ENCODE measurements at regions not wholly inside any gene's neighbourhood (a gene's known extent, or its start where the extent isn't known, plus 50 kb on each side); places are given as distances from the start of the nearest gene placed in this dataset.

GRCh38 chr6:14274546-14275492, 157.2 kb downstream of the CD83 start:
- ATAC-seq (ENCODE audit: low FRiP score) (no peak), DNase-seq (ENCODE audit: low spot score) (no peak)
- no peak for TF ChIP-seq CTCF (IDR thresholded peaks at IDR 0.05)

GRCh38 chr6:14275493-14275851, 157.9 kb downstream of the CD83 start:
- no peak for TF ChIP-seq CTCF (IDR thresholded peaks at IDR 0.05)
- ATAC-seq (ENCODE audit: low FRiP score) (no peak), DNase-seq (ENCODE audit: low spot score) (no peak)

GRCh38 chr6:14276071-14276470, 158.5 kb downstream of the CD83 start:
- no peak for TF ChIP-seq CTCF (IDR thresholded peaks at IDR 0.05)
- DNase-seq (ENCODE audit: low spot score) (no peak), ATAC-seq (ENCODE audit: low FRiP score) (no peak)

- ATAC-seq (ENCODE audit: low FRiP score) = no peak
- no peak for TF ChIP-seq CTCF (IDR thresholded peaks at IDR 0.05)
- no peak for DNase-seq (ENCODE audit: low spot score)
Observed at GRCh38 chr6:14276667-14277404, 159.3 kb downstream of the CD83 start.

DNA sequence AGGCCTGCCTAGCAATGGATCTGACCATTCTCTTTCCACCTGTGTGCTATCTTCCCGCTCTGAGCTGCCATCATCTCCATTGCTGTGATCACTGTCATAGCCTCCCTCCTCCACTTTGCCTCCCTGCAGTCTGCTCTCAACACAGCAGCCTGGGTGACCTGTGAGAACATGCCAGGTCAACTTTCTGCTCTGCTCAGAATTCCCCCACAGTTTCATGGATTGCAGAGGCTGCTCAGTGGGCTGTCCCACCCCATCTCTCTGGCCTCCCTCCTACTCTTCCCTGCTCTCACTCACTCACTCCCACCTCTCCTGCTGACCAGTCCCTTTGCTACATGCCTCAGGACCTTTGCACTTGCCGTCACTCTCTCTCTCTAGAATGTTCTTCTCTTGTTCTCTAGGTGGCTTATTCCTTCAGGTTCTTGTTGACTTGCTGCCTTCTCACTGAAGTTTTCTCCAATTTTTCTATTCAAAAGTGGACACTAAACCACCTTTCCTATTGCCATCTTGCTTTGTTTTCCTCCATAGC, 159.9 kb downstream of the CD83 start:
- ATAC-seq (ENCODE audit: low FRiP score) (no peak), DNase-seq (ENCODE audit: low spot score) (no peak)
- TF ChIP-seq CTCF (IDR thresholded peaks at IDR 0.05) = no peak

DNA sequence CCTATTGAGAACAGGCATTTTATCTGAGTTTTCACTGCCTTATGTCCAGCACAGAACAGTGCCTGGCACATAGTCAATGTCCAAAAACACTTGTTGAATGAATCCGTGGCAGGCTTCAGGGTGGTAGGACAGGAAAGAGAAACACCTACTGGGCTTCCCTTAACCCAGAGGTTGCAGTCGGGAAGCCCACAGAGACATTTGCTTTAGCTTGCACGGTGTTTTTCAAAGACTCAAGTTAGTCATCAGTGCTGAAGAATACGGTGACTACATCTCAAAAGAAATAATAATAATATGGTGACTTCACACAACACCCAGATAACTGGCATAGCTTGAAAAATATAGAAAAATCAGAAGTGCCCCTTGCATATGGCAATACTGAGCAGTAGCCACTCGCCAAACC, 160.4 kb downstream of the CD83 start:
- ATAC-seq (ENCODE audit: low FRiP score) (no peak), DNase-seq (ENCODE audit: low spot score) (no peak)
- TF ChIP-seq CTCF (IDR thresholded peaks at IDR 0.05) = no peak

Measured in omental fat pad (tissue), 3 donors.